GM19328 (cell line): ENCODE measurements at regions not wholly inside any gene's neighbourhood (a gene's known extent, or its start where the extent isn't known, plus 50 kb on each side); places are given as distances from the start of the nearest gene placed in this dataset.

Experiments
- ATAC-seq: cut with Tn5 transposase; IDR thresholded peaks from one replicate; pipeline ENCODE4 v1.9.1; 2021; ENCODE audit warnings: mild to moderate bottlenecking, moderate library complexity; ENCODE audit not compliant: unreplicated experiment

DNA sequence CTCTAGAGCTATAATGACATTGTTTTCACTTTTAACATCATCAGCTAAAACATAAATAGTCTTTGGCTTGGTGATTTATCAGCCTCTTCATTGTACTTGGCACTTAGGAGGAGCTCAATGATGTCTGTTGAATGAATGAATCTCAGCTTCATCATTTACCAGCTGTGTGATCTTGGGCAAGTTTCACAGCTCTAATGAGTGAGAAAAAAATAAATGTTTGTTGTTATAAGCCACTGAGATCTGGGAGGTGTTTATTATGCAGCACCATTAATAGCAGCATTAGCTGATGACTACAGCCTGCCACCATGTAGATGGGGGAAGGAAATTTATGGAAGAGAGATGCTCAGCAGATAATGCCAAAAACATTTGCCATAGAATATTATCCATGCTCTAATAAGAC is 63.6 kb upstream of the C1QTNF7 start:
- no peak for ATAC-seq

DNA sequence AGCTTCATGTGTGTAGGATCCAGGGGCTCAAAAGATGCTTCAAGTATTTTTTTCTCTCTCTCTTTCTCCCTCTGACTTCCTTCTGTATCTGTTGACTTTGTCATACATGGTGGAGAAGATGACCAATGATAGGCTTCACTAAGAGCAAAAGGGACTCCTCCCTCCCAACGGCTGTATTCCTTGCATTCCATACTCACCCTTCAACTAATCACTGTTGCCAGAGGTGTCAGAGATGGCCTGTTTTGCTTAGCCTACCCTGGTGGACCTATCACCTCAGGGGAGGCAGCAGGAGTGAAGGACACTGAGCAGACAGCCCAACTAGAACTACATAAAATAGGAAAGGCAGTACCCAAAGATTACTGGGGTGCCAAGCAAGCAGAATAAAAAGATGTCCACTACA is 62.2 kb upstream of the C1QTNF7 start:
- no peak for ATAC-seq

GRCh38 chr4:15366721-15367120 is 61.1 kb upstream of the C1QTNF7 start:
- ATAC-seq = no peak

DNA sequence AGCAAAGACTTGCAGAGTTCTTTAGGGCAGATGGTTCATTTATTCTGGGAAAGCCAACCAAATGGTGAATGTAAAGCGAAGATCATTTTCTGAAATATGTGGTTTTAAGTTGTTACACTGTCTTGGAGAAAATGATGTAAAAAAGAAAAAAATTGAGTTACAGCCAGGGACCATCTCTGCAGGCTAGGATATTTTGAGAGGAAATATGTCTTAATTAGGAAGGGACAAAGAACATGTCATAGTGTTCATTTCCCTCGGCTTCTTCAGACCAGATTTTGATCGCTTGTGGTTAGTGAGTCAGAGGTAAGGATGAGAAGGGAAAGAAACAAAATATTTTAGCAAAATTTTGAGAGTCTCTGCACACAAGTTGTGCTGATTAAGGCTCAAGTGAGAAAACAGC is 59.0 kb upstream of the C1QTNF7 start:
- no peak for ATAC-seq

DNA sequence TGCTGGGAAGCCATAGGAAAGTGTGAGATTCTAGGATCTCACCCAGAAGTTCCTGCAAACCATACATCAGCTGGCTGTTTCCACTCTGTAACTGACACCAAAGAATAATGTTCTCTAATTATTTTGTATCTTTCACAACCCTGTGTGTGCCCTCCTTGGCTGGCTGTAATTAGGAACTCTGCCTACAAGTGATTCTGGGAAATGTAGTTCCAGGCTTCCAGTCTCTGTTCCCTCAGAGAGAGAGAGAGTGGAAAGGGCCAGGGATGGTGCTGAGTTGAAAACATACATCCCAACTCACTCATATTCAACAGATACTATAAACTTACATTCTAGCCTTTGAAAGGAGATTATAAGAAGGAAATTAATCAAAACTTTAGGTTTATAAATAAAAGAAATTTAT is 57.5 kb upstream of the C1QTNF7 start:
- no peak for ATAC-seq

- no peak for ATAC-seq
Observed at GRCh38 chr4:15373363-15373762, 54.5 kb upstream of the C1QTNF7 start.

DNA sequence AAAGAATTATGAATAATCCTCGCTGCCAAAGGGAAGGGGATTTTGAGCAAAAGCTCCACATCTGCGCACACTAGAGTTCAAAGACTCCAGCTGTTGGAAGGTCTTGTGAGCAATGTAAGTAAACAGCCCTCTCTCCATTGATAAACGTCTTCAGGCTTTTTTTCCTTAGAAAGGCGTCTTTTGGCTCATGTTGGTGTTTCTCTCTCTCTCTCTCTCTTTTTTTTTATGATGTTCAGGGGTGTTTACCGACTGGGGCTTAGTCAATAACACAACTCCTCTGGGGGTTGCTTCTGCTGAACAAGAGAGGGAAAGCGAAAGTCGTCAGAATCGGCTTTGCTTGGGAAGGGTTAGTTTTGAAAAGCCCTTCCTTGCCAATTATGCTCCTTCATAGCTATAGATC is 53.2 kb upstream of the C1QTNF7 start:
- no peak for ATAC-seq

GRCh38 chr4:15375667-15376066 is 52.2 kb upstream of the C1QTNF7 start:
- no peak for ATAC-seq

GRCh38 chr4:15376145-15376544 is 51.7 kb upstream of the C1QTNF7 start:
- no peak for ATAC-seq

GRCh38 chr4:15376594-15376993 is 51.2 kb upstream of the C1QTNF7 start:
- ATAC-seq = no peak
